LNCaP clone FGC (cell line): ENCODE measurements at regions not wholly inside any gene's neighbourhood (a gene's known extent, or its start where the extent isn't known, plus 50 kb on each side); places are given as distances from the start of the nearest gene placed in this dataset.

Experiments used
- DNase-seq: peaks from one replicate; pipeline ENCODE4 v3.0.0-alpha.2; 2011; ENCODE audit warnings: low read depth
- H3K4me3 ChIP-seq: 2 replicates; pipeline ENCODE4 v1.5.1; 2011; ENCODE audit warnings: mild to moderate bottlenecking, low read depth, low read length, control low read depth
- CTCF ChIP-seq: IDR thresholded peaks from 2 replicates; pipeline ENCODE4 v1.5.1; 2012; ENCODE audit warnings: mild to moderate bottlenecking; ENCODE audit not compliant: control insufficient read depth, insufficient read depth; ENCODE audit errors: extremely low read depth

- no peak for TF ChIP-seq CTCF
- no peak for DNase-seq
- no peak overlapping the region for H3K4me3 ChIP-seq
Observed at GRCh38 chr16:6265968-6266367, 1066.7 kb upstream of the RBFOX1 start.

- TF ChIP-seq CTCF = no peak
- no peak overlapping the region for H3K4me3 ChIP-seq
Observed at GRCh38 chr16:6258056-6258455, 1074.6 kb upstream of the RBFOX1 start.

GRCh38 chr16:6252541-6252940 is 1080.1 kb upstream of the RBFOX1 start:
- H3K4me3 ChIP-seq = no peak overlapping the region
- TF ChIP-seq CTCF = no peak
- no peak for DNase-seq

More at GRCh38 chr16:6258056-6258455, 1074.6 kb upstream of the RBFOX1 start:
- no peak for DNase-seq

- no peak for DNase-seq
- no peak overlapping the region for H3K4me3 ChIP-seq
- TF ChIP-seq CTCF = no peak
Observed at GRCh38 chr16:6250511-6250910, 1082.1 kb upstream of the RBFOX1 start.

GRCh38 chr16:6249863-6250262 is 1082.8 kb upstream of the RBFOX1 start:
- no peak for TF ChIP-seq CTCF
- DNase-seq = no peak
- no peak overlapping the region for H3K4me3 ChIP-seq

- TF ChIP-seq CTCF = no peak
- no peak for DNase-seq
- no peak overlapping the region for H3K4me3 ChIP-seq
Observed at GRCh38 chr16:6248199-6248598, 1084.4 kb upstream of the RBFOX1 start.

GRCh38 chr16:6247775-6248174 is 1084.9 kb upstream of the RBFOX1 start:
- DNase-seq = no peak
- no peak for TF ChIP-seq CTCF
- no peak overlapping the region for H3K4me3 ChIP-seq
